Tibial artery (tissue), 4 donors: ENCODE measurements at regions not wholly inside any gene's neighbourhood (a gene's known extent, or its start where the extent isn't known, plus 50 kb on each side); places are given as distances from the start of the nearest gene placed in this dataset.
"Not testable (repeated sequence)": the region's sequence is repeated elsewhere in the genome, so short reads cannot be mapped to it uniquely, and the experiment has no call there.

Source experiments
- DNase-seq, 2 donors: peaks; one replicate each; pipeline ENCODE4 v3.0.0-alpha.2; 2019
- H3K27ac ChIP-seq, 2 donors: fragments of 200-600 bp; sonication (generic) in 1 of 2; 1 replicate in 1 of 2; 2 replicates in 1 of 2; pipeline ENCODE4 v1.5.1; 2018 to 2019; ENCODE audit warnings: mild to moderate bottlenecking in 1 of 2
- H3K27me3 ChIP-seq, 2 donors: fragments of 200-600 bp; sonication (generic) in 1 of 2; one replicate each; pipeline versions ENCODE4 v1.5.1 to v1.6.0; 2016 to 2019
- H3K36me3 ChIP-seq, 3 donors: fragments of 200-600 bp; sonication (generic) in 2 of 3; one replicate each; pipeline ENCODE4 v1.5.1; 2016 to 2019; ENCODE audit warnings: mild to moderate bottlenecking in 2 of 3
- H3K4me1 ChIP-seq, 4 donors: fragments of 200-600 bp; sonication (generic) in 2 of 4; 1 replicate in 3 of 4; 2 replicates in 1 of 4; pipeline ENCODE4 v1.5.1; 2016 to 2019
- H3K4me3 ChIP-seq, 2 donors: fragments of 200-600 bp; sonication (generic) in 1 of 2; 1 replicate in 1 of 2; 2 replicates in 1 of 2; pipeline ENCODE4 v1.5.1; 2018 to 2019; ENCODE audit warnings: mild to moderate bottlenecking in 2 of 2
- H3K9me3 ChIP-seq, 3 donors: fragments of 200-600 bp; sonication (generic) in 1 of 3; one replicate each; pipeline ENCODE4 v1.5.1; 2016 to 2019
- intact Hi-C: fragments of 100-400 bp; cut with DNase I; formaldehyde crosslinking; loops from one replicate; pipeline ENCODE4 v1.15.0; 2023; ENCODE audit warnings: low total_unique reads
- TF ChIP-seq, protein P1 (sequence below), 2 experiments: fragments of 200-600 bp in 1 of 2; fragments of 450-650 bp in 1 of 2; IDR thresholded peaks; one replicate each; pipeline ENCODE4 v1.5.1; 2017 to 2019; ENCODE audit warnings: antibody characterized with exemption in 2 of 2, mild to moderate bottlenecking in 1 of 2, moderate library complexity in 1 of 2

GRCh38 chr2:64922482-64923384, 66.5 kb upstream of the SLC1A4 start:
- no peaks in the 10 kb centered on the region for H3K36me3 ChIP-seq
- DNase-seq, result no peak
- no peaks in the 10 kb centered on the region for H3K9me3 ChIP-seq
- no peaks in the 10 kb centered on the region for H3K27me3 ChIP-seq
- intact Hi-C loops, result no loop called here
- TF ChIP-seq, protein P1, sequence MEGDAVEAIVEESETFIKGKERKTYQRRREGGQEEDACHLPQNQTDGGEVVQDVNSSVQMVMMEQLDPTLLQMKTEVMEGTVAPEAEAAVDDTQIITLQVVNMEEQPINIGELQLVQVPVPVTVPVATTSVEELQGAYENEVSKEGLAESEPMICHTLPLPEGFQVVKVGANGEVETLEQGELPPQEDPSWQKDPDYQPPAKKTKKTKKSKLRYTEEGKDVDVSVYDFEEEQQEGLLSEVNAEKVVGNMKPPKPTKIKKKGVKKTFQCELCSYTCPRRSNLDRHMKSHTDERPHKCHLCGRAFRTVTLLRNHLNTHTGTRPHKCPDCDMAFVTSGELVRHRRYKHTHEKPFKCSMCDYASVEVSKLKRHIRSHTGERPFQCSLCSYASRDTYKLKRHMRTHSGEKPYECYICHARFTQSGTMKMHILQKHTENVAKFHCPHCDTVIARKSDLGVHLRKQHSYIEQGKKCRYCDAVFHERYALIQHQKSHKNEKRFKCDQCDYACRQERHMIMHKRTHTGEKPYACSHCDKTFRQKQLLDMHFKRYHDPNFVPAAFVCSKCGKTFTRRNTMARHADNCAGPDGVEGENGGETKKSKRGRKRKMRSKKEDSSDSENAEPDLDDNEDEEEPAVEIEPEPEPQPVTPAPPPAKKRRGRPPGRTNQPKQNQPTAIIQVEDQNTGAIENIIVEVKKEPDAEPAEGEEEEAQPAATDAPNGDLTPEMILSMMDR (IDR thresholded peaks at IDR 0.05), result no peak
- no peak overlapping the region for H3K4me3 ChIP-seq
- H3K27ac ChIP-seq, result no peak overlapping the region
- no peaks in the 10 kb centered on the region for H3K4me1 ChIP-seq

- TF ChIP-seq, protein P1 (IDR thresholded peaks at IDR 0.05), result no peak
- H3K4me1 ChIP-seq, result no peaks in the 10 kb centered on the region
- no peaks in the 10 kb centered on the region for H3K9me3 ChIP-seq
- H3K36me3 ChIP-seq, result no peaks in the 10 kb centered on the region
- DNase-seq, result no peak
- H3K27me3 ChIP-seq, result no peaks in the 10 kb centered on the region
- H3K4me3 ChIP-seq, result no peak overlapping the region
- H3K27ac ChIP-seq, result no peak overlapping the region
- intact Hi-C loops, result no loop called here
Observed at GRCh38 chr2:64923385-64923710, 65.9 kb upstream of the SLC1A4 start.

DNA sequence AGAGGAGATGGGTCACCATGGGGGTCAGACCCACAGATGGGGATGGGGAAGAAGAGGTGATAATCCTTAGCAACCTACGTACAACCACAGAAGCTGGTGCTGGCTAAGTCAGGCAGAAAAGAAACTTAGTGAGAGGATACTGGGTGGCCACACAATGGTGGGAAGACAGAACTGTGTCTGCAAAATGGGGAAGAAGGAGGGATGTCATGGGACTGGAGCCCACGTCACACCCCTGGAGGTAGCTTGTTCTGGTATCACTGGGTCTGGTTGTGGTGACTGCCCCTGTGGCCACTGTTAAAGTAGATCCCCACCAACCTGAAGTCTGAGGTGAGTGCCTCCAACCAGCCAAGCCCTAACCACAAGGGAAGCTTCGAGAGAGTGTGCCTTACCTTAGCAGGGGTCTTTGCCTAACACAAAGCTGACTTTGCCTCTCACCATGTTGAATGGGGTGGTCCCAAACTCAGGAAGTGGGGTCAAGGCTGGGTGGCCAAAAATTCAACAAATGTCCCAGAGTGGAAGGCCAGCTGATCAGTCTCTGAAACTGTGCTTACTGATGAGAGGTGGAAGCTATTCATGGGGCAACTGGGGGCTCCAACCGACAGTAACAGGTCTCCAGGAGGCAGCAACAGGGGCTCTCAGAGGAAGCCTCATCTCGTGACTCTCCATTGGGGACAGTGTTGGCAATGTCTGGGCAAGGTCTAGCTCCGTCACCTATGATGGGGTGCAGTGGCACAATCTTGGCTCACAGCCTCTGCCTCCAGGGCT, 64.8 kb upstream of the SLC1A4 start:
- no peak for DNase-seq
- H3K4me3 ChIP-seq, result no peak overlapping the region
- no peaks in the 10 kb centered on the region for H3K9me3 ChIP-seq
- no peaks in the 10 kb centered on the region for H3K36me3 ChIP-seq
- H3K4me1 ChIP-seq, result no peaks in the 10 kb centered on the region
- intact Hi-C loops, result no loop called here
- TF ChIP-seq, protein P1 (IDR thresholded peaks at IDR 0.05), result no peak
- no peaks in the 10 kb centered on the region for H3K27me3 ChIP-seq
- H3K27ac ChIP-seq, result no peak overlapping the region

DNA sequence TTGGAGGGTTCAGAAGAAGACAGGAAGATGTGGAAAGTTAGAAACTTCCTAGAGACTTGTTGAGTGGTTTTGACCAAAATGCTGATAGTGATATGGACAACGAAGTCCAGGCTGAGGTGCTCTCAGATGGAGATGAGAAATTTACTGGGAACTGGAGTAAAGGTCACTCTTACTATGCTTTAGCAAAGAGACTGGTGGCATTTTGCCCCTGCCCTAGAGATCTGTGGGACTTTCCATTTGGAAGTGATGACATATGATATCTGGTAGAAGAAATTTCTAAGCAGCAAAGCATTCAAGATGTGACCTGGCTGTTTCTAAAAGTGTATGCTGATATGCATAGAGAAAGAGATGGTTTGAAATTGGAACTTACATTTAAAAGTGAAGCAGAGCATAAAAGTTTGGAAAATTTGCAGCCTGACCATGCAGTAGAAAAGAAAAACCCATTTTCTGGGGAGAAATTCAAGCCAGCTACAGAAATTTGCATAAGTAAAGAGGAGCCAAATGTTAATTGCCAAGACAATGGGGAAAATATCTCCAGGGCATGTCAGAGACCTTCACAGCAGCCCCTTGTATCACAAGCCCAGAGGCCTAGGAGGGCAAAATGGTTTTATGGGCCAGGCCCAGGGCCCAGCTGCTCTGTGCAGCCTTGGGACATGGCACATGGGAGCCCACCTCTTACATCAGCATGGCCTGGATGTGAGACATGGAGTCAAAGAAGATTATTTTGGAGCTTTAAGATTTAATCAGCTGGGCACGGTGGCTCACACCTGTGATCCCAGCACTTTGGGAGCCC, 63.1 kb upstream of the SLC1A4 start:
- intact Hi-C loops, H3K4me1 ChIP-seq, H3K27me3 ChIP-seq, H3K36me3 ChIP-seq, DNase-seq, H3K27ac ChIP-seq, H3K4me3 ChIP-seq, H3K9me3 ChIP-seq: not testable (repeated sequence)

DNA sequence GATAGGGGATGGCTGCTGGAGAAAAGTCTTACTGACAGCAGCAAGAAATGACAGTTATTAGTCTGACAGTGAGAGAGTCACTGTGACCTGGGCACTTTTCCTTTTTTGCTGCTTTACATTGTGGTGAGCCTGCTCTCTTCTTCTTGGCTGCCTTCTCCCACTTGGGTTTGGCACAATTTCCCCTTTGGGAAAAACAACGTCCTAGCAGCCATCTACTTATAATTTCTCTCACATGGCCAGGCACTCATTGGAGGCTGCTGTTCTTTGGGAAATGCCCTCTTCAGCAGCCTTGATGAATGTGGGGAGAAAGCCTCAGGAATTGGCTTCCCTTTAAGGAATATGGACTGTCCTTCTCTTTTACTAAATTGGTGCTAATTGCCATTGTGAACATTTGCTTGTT, 60.4 kb upstream of the SLC1A4 start:
- no peak for DNase-seq
- Histone ChIP-seq H3K9me3 (no peaks in the 10 kb centered on the region), H3K4me1 (no peaks in the 10 kb centered on the region), H3K27me3 (no peaks in the 10 kb centered on the region), H3K36me3 (no peaks in the 10 kb centered on the region), H3K4me3 (no peak overlapping the region), H3K27ac (no peak overlapping the region)
- TF ChIP-seq, protein P1 (IDR thresholded peaks at IDR 0.05), result no peak
- intact Hi-C loops, result no loop called here
